KMS-11 (cell line): ENCODE measurements at regions not wholly inside any gene's neighbourhood (a gene's known extent, or its start where the extent isn't known, plus 50 kb on each side); places are given as distances from the start of the nearest gene placed in this dataset.

Experiments used
- H2AFZ ChIP-seq: fragments of 200-600 bp; sonication (generic); 2 replicates; pipeline ENCODE4 v1.6.1; 2016; ENCODE audit warnings: antibody characterized with exemption, mixed run types, low read depth
- H3K27ac ChIP-seq: fragments of 200-600 bp; sonication (generic); 2 replicates; pipeline ENCODE4 v1.6.1; 2016; ENCODE audit warnings: mild to moderate bottlenecking, mixed run types
- H3K27me3 ChIP-seq: fragments of 200-600 bp; sonication (generic); 2 replicates; pipeline ENCODE4 v1.6.1; 2017; ENCODE audit warnings: mild to moderate bottlenecking, low read depth, mixed run types, moderate library complexity; ENCODE audit not compliant: insufficient read depth
- H3K36me3 ChIP-seq: fragments of 200-600 bp; sonication (generic); 2 replicates; pipeline ENCODE4 v1.6.1; 2017; ENCODE audit warnings: mild to moderate bottlenecking, mixed run types; ENCODE audit not compliant: insufficient read depth
- H3K4me1 ChIP-seq: fragments of 200-600 bp; sonication (generic); 2 replicates; pipeline ENCODE4 v1.6.1; 2016; ENCODE audit warnings: mild to moderate bottlenecking, low read depth, mixed run types; ENCODE audit not compliant: poor library complexity, severe bottlenecking
- H3K4me2 ChIP-seq: fragments of 200-600 bp; sonication (generic); 2 replicates; pipeline ENCODE4 v1.7.0; 2016; ENCODE audit warnings: mild to moderate bottlenecking, mixed run types
- H3K4me3 ChIP-seq: fragments of 200-600 bp; sonication (generic); IDR thresholded peaks from 2 replicates; pipeline ENCODE4 v1.6.1; 2017; ENCODE audit warnings: low read depth, low read length, mixed read lengths; ENCODE audit not compliant: insufficient read depth
- H3K79me2 ChIP-seq: fragments of 200-600 bp; sonication (generic); 2 replicates; pipeline ENCODE4 v1.6.1; 2016; ENCODE audit warnings: low read depth, mixed run types; ENCODE audit not compliant: insufficient read depth
- H3K9ac ChIP-seq: fragments of 200-600 bp; sonication (generic); 2 replicates; pipeline ENCODE4 v1.6.1; 2016; ENCODE audit warnings: mild to moderate bottlenecking, mixed run types
- H4K20me1 ChIP-seq: fragments of 200-600 bp; sonication (generic); 2 replicates; pipeline ENCODE4 v1.6.1; 2016; ENCODE audit warnings: mild to moderate bottlenecking, mixed run types; ENCODE audit not compliant: insufficient read depth
- TF ChIP-seq, protein P1 (sequence below): fragments of 200-600 bp; sonication (generic); conservative IDR thresholded peaks from 2 replicates; pipeline ENCODE4 v1.6.1; 2017; ENCODE audit warnings: low read depth, mild to moderate bottlenecking, antibody characterized with exemption, low read length, moderate library complexity, mixed read lengths

DNA sequence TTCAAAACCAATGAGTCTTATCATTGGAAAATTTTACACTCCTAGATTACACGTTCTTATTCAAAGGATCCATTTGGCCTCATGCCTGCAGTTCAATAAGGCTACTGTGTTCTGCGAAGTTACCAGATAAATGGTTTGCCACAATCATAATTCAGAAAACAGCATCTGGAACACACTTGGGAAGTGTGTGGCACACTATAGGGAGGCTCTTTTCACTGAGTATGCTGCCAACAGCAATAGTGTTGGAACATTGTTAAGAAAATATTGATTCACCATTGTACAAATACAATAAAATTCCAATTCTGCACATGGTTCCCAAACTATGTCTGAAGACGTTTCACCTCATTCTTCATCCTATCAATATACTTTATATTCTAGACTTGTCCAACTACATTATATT is 141.4 kb upstream of the DOK6 start:
- Histone ChIP-seq H3K27me3 (no peaks in the 10 kb centered on the region), H3K36me3 (no peaks in the 10 kb centered on the region), H3K4me3 (no peak overlapping the region), H3K4me1 (peaks cover 18% of the 10 kb centered on the region), H3K4me2 (no peak overlapping the region), H3K9ac (no peak overlapping the region), H4K20me1 (no peaks in the 10 kb centered on the region), H2AFZ (no peak overlapping the region), H3K27ac (no peak overlapping the region), H3K79me2 (no peaks in the 10 kb centered on the region)
- TF ChIP-seq, protein P1, sequence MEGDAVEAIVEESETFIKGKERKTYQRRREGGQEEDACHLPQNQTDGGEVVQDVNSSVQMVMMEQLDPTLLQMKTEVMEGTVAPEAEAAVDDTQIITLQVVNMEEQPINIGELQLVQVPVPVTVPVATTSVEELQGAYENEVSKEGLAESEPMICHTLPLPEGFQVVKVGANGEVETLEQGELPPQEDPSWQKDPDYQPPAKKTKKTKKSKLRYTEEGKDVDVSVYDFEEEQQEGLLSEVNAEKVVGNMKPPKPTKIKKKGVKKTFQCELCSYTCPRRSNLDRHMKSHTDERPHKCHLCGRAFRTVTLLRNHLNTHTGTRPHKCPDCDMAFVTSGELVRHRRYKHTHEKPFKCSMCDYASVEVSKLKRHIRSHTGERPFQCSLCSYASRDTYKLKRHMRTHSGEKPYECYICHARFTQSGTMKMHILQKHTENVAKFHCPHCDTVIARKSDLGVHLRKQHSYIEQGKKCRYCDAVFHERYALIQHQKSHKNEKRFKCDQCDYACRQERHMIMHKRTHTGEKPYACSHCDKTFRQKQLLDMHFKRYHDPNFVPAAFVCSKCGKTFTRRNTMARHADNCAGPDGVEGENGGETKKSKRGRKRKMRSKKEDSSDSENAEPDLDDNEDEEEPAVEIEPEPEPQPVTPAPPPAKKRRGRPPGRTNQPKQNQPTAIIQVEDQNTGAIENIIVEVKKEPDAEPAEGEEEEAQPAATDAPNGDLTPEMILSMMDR, result no peak

DNA sequence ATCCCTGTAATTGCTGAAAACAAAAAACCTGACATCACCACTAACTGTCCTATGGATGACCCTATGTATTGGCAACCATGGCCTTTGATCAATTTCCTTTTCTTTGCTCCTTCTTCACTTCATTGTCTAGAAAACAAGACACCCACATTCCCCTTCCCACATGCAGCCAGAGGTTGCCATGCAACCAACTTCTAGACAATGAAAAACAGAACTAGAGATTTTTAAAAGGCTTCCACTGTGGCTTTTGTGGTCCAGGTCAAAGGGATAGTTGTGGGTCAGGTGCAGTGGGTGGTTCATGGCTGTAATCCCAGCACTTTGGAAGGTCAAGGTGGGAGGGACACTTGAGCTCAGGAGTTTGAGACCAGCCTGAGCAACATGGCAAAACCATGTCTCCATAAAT is 139.3 kb upstream of the DOK6 start:
- H3K27ac ChIP-seq, result no peak overlapping the region; the same call in 1 of the 2 replicates
- no peaks in the 10 kb centered on the region for H3K36me3 ChIP-seq
- H3K4me3 ChIP-seq, result no peak overlapping the region
- H3K27me3 ChIP-seq, result no peaks in the 10 kb centered on the region
- TF ChIP-seq, protein P1, result no peak
- no peak overlapping the region for H2AFZ ChIP-seq
- no peak overlapping the region for H3K9ac ChIP-seq
- H3K4me2 ChIP-seq, result peak overlapping the region; percentile 6; the same call in 1 of the 2 replicates
- H4K20me1 ChIP-seq, result no peaks in the 10 kb centered on the region
- H3K79me2 ChIP-seq, result no peaks in the 10 kb centered on the region
- H3K4me1 ChIP-seq, result peaks cover 18% of the 10 kb centered on the region

DNA sequence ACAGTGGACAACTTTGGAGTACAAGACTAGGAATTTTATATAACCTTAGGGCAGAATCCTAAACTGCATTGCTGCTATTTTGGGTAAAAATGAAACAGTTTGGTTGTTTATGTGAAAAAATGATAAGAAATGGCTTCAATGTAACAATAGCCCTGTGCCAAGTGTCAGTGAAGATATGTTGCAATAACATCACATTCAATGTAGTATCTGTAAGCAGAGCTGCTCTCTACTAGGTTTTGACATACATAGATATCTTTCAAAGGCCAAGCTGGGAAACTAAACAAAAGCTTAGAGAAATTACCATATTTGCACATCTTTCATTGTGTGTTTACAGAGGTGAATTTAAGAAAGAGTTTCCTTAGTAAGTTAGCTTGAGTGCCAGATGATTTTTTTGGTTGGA is 135.0 kb upstream of the DOK6 start:
- H3K27me3 ChIP-seq, result no peaks in the 10 kb centered on the region
- peaks cover 15% of the 10 kb centered on the region for H3K4me1 ChIP-seq
- TF ChIP-seq, protein P1, result no peak
- no peak overlapping the region for H3K9ac ChIP-seq
- H3K79me2 ChIP-seq, result no peaks in the 10 kb centered on the region
- no peak overlapping the region for H3K4me3 ChIP-seq
- H3K4me2 ChIP-seq, result no peak overlapping the region
- no peak overlapping the region for H2AFZ ChIP-seq
- H3K27ac ChIP-seq, result no peak overlapping the region
- no peaks in the 10 kb centered on the region for H3K36me3 ChIP-seq
- H4K20me1 ChIP-seq, result no peaks in the 10 kb centered on the region

DNA sequence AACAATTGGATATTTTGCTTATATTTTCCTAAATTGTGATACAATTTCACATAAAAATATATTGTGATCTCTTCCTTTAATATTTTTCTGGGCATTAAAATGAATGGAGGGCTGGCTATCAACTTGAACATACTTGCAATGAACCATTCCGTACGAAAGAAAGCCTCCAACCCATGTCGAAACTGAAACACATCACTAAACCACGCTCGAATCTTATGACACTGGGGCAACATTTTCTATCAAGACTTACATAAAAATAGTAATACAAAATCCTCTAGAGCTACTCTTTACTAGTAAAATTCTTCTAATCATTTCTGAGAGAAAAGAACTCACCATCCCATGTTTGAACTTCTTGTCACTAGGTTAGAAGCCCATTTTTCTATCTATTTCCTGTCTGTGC is 132.8 kb upstream of the DOK6 start:
- Histone ChIP-seq H3K4me2 (no peak overlapping the region), H3K9ac (no peak overlapping the region), H3K79me2 (no peaks in the 10 kb centered on the region), H3K27ac (no peak overlapping the region), H2AFZ (no peak overlapping the region), H3K4me3 (no peak overlapping the region), H3K27me3 (no peaks in the 10 kb centered on the region), H3K4me1 (no peaks in the 10 kb centered on the region), H4K20me1 (no peaks in the 10 kb centered on the region), H3K36me3 (no peaks in the 10 kb centered on the region)
- TF ChIP-seq, protein P1, result no peak
